ENCODE measurements at regions not wholly inside any gene's neighbourhood (a gene's known extent, or its start where the extent isn't known, plus 50 kb on each side); places are given as distances from the start of the nearest gene placed in this dataset.

- FAIRE-seq (no peak), DNase-seq (ENCODE audit: low read depth, low spot score) (no peak)
- Histone ChIP-seq H3K9me3 (replicated peaks; ENCODE audit: control insufficient read depth, insufficient read depth, low read length) (no peaks in the 10 kb centered on the region), H3K9ac (replicated peaks; ENCODE audit: extremely low read depth, insufficient read depth, low read length) (no peak overlapping the region), H3K27me3 (ENCODE audit: control insufficient read depth in 2 of 2, insufficient read depth in 2 of 2, low read length in 2 of 2) (no peaks in the 10 kb centered on the region), H3K4me3 (replicated peaks in 1 of 3; ENCODE audit: insufficient read depth in 1 of 3, low read depth in 1 of 3, low read length in 3 of 3) (no peak overlapping the region), H3K9me1 (replicated peaks; ENCODE audit: control insufficient read depth, extremely low read depth, insufficient read depth, low read length) (no peaks in the 10 kb centered on the region), H4K20me1 (replicated peaks; ENCODE audit: control insufficient read depth, extremely low read depth, insufficient read depth, low read length) (no peaks in the 10 kb centered on the region), H2AFZ (ENCODE audit: low read depth, low read length) (no peak overlapping the region), H3K79me2 (ENCODE audit: control insufficient read depth, insufficient read depth, low read length) (no peaks in the 10 kb centered on the region), H3K36me3 (ENCODE audit: control insufficient read depth in 2 of 2, extremely low read depth in 1 of 2, insufficient read depth in 2 of 2, low read length in 2 of 2) (no peaks in the 10 kb centered on the region), H3K4me2 (ENCODE audit: insufficient read depth, low read length) (no peak overlapping the region), H3K4me1 (ENCODE audit: control insufficient read depth, extremely low read depth, insufficient read depth, low read length) (no peaks in the 10 kb centered on the region), H3K27ac (ENCODE audit: insufficient read depth, low read depth, low read length) (no peak overlapping the region)
- ChIA-PET POLR2A (no interaction called here), CTCF (interaction anchor here (2.3 kb wide), 1 partner anchor 9 kb away, joined by 5 read pairs; no protein-coding TSS in a partner anchor)
- BruUV-seq (replicated peaks): no TSS peak
- intact Hi-C loops (cut with micrococcal nuclease) (no loop called here), dilution Hi-C loops (cut with MboI; ENCODE audit: extremely low pct_ligation_motif_present, low sequenced_read_pairs) (no loop called here)
- TF ChIP-seq FOS (IDR thresholded peaks at IDR 0.05; ENCODE audit: borderline replicate concordance, insufficient read depth, low read length): no peak
Observed at GRCh38 chr3:178223876-178224275, 312.4 kb upstream of the KCNMB2 start.

DNA sequence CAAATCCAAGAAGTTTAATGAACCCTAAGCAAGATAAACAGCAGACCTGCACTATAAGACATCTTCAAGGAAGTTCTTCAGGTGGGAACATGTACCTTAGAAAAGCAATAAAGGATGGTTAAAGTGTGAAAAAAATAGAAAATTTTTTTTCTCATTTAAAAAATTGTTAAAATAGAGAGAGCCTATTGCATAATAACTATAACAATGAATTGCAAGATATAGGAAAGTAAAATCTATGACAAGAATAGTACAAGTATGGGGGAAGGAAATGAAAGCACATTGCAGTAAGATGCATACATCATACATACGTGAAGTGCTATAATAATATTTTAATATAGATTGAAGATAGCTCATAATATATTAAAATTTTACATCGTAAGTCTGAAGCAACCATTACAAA is 310.1 kb upstream of the KCNMB2 start:
- H4K20me1 ChIP-seq (replicated peaks; ENCODE audit: control insufficient read depth, extremely low read depth, insufficient read depth, low read length): no peaks in the 10 kb centered on the region
- no peaks in the 10 kb centered on the region for H3K9me1 ChIP-seq (replicated peaks; ENCODE audit: control insufficient read depth, extremely low read depth, insufficient read depth, low read length)
- H3K4me2 ChIP-seq (ENCODE audit: insufficient read depth, low read length): no peak overlapping the region
- no peaks in the 10 kb centered on the region for H3K4me1 ChIP-seq (ENCODE audit: control insufficient read depth, extremely low read depth, insufficient read depth, low read length)
- no peaks in the 10 kb centered on the region for H3K9me3 ChIP-seq (replicated peaks; ENCODE audit: control insufficient read depth, insufficient read depth, low read length)
- dilution Hi-C loops (cut with MboI; ENCODE audit: extremely low pct_ligation_motif_present, low sequenced_read_pairs) (no loop called here), intact Hi-C loops (cut with micrococcal nuclease) (no loop called here)
- no peaks in the 10 kb centered on the region for H3K79me2 ChIP-seq (ENCODE audit: control insufficient read depth, insufficient read depth, low read length)
- H3K27me3 ChIP-seq (ENCODE audit: control insufficient read depth in 2 of 2, insufficient read depth in 2 of 2, low read length in 2 of 2): no peaks in the 10 kb centered on the region
- no peak for FAIRE-seq
- TF ChIP-seq, protein P1, sequence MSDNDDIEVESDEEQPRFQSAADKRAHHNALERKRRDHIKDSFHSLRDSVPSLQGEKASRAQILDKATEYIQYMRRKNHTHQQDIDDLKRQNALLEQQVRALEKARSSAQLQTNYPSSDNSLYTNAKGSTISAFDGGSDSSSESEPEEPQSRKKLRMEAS (IDR thresholded peaks at IDR 0.05; ENCODE audit: insufficient read depth, insufficient read length): no peak
- TF ChIP-seq POLR2A (IDR thresholded peaks at IDR 0.05; ENCODE audit: low read depth, low read length) (no peak), MYC (IDR thresholded peaks at IDR 0.05; ENCODE audit: low read depth, low read length) (no peak), JUN (IDR thresholded peaks at IDR 0.05; ENCODE audit: borderline replicate concordance, insufficient read depth, insufficient read length, low read depth) (no peak), POLR2AphosphoS5 (IDR thresholded peaks at IDR 0.05; ENCODE audit: insufficient read depth, low read depth, low read length) (no peak), FOS (IDR thresholded peaks at IDR 0.05; ENCODE audit: borderline replicate concordance, insufficient read depth, low read length) (no peak), EZH2 (IDR thresholded peaks at IDR 0.05; ENCODE audit: borderline replicate concordance, low read depth, low read length, severe bottlenecking) (no peak), GATA2 (IDR thresholded peaks at IDR 0.05; ENCODE audit: insufficient read depth, insufficient read length, low read depth, low read length) (no peak)
- TF ChIP-seq, protein P2, sequence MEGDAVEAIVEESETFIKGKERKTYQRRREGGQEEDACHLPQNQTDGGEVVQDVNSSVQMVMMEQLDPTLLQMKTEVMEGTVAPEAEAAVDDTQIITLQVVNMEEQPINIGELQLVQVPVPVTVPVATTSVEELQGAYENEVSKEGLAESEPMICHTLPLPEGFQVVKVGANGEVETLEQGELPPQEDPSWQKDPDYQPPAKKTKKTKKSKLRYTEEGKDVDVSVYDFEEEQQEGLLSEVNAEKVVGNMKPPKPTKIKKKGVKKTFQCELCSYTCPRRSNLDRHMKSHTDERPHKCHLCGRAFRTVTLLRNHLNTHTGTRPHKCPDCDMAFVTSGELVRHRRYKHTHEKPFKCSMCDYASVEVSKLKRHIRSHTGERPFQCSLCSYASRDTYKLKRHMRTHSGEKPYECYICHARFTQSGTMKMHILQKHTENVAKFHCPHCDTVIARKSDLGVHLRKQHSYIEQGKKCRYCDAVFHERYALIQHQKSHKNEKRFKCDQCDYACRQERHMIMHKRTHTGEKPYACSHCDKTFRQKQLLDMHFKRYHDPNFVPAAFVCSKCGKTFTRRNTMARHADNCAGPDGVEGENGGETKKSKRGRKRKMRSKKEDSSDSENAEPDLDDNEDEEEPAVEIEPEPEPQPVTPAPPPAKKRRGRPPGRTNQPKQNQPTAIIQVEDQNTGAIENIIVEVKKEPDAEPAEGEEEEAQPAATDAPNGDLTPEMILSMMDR (IDR thresholded peaks at IDR 0.05; ENCODE audit: extremely low read depth in 1 of 2, insufficient read depth in 1 of 2, low read depth in 1 of 2, low read length in 2 of 2): no peak
- no peak overlapping the region for H2AFZ ChIP-seq (ENCODE audit: low read depth, low read length)
- H3K4me3 ChIP-seq (replicated peaks in 1 of 3; ENCODE audit: insufficient read depth in 1 of 3, low read depth in 1 of 3, low read length in 3 of 3): no peak overlapping the region
- no peak overlapping the region for H3K27ac ChIP-seq (ENCODE audit: insufficient read depth, low read depth, low read length)
- no peak for DNase-seq (ENCODE audit: low read depth, low spot score)
- no peak overlapping the region for H3K9ac ChIP-seq (replicated peaks; ENCODE audit: extremely low read depth, insufficient read depth, low read length)
- no TSS peak for BruUV-seq (replicated peaks)
- no peaks in the 10 kb centered on the region for H3K36me3 ChIP-seq (ENCODE audit: control insufficient read depth in 2 of 2, extremely low read depth in 1 of 2, insufficient read depth in 2 of 2, low read length in 2 of 2)
- ChIA-PET POLR2A (no interaction called here), CTCF (no interaction called here)
